Fibroblast of the aortic adventitia (primary cell): ENCODE measurements at regions not wholly inside any gene's neighbourhood (a gene's known extent, or its start where the extent isn't known, plus 50 kb on each side); places are given as distances from the start of the nearest gene placed in this dataset. TPM values are rescaled to one million over a fixed set of nuclear protein-coding genes. Genes with fewer than 3 reads are reported as not detected.

Experiments
- DNase-seq: peaks from one replicate; pipeline ENCODE4 v3.0.0-alpha.2; 2010; ENCODE audit warnings: low read depth
- H3K4me3 ChIP-seq: 2 replicates; pipeline ENCODE4 v1.5.1; 2011; ENCODE audit warnings: low read depth, mild to moderate bottlenecking, control low read depth, low read length, moderate library complexity
- small RNA-seq: library from RNA; depleted of rRNA; stranded (forward); fragments of <200 nt; gene quantifications from one replicate; pipeline ENCODE3, GENCODE V24; 2012
- TF ChIP-seq, protein P1 (sequence below): IDR thresholded peaks from 2 replicates; pipeline ENCODE4 v1.5.1; 2011; ENCODE audit warnings: mild to moderate bottlenecking, low read length, control low read depth, inconsistent platforms; ENCODE audit not compliant: insufficient read depth

DNA sequence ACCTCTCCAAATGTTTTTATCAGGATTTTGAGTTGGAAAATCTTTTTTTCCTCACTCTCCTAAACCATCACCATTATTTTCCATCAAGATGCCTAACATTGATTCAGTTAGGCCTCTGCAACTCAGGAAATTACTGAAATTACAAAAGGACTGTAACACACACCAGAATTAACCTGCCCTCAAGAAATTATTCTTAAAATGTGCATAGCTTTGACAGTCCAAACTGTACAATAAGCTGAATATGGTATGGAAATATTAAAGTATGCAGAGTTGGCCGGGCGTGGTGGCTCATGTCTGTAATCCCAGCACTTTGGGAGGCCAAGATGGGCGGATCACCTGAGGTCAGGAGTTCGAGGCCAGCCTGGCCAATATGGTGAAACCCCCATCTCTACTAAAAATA lies 50.2 kb upstream of the PHLPP1 start:
- no peak for DNase-seq
- H3K4me3 ChIP-seq = no peak overlapping the region
- TF ChIP-seq, protein P1, sequence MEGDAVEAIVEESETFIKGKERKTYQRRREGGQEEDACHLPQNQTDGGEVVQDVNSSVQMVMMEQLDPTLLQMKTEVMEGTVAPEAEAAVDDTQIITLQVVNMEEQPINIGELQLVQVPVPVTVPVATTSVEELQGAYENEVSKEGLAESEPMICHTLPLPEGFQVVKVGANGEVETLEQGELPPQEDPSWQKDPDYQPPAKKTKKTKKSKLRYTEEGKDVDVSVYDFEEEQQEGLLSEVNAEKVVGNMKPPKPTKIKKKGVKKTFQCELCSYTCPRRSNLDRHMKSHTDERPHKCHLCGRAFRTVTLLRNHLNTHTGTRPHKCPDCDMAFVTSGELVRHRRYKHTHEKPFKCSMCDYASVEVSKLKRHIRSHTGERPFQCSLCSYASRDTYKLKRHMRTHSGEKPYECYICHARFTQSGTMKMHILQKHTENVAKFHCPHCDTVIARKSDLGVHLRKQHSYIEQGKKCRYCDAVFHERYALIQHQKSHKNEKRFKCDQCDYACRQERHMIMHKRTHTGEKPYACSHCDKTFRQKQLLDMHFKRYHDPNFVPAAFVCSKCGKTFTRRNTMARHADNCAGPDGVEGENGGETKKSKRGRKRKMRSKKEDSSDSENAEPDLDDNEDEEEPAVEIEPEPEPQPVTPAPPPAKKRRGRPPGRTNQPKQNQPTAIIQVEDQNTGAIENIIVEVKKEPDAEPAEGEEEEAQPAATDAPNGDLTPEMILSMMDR = no peak

Small RNA genes lying in the stretch of these regions (small RNA-seq; reads per million reads assigned to genes)
- not detected for gene RN7SL705P
